PC-3 (cell line): ENCODE measurements at regions not wholly inside any gene's neighbourhood (a gene's known extent, or its start where the extent isn't known, plus 50 kb on each side); places are given as distances from the start of the nearest gene placed in this dataset.

ENCODE experiments used
- ATAC-seq: fragments of 200-7000 bp; cut with Tn5 transposase; 2 replicates; pipeline ENCODE4 v1.9.1; 2020; ENCODE audit warnings: mild to moderate bottlenecking, moderate library complexity
- BruUV-seq: library from RNA; stranded (reverse); fragments of 400-500 nt; replicated peaks from 2 replicates; lab custom pipeline; 2021; lab: Mats Ljungman, UMichigan
- CTCF ChIA-PET: fragments of 300-600 bp; sonication (Branson Sonifier 250); formaldehyde crosslinking; loops from one replicate; lab custom pipeline; 2022; ENCODE audit warnings: antibody characterized with exemption; lab: Charles Lee
- POLR2A ChIA-PET: fragments of 300-600 bp; sonication (Branson Sonifier 250); formaldehyde crosslinking; loops from one replicate; lab custom pipeline; 2022; ENCODE audit warnings: antibody characterized with exemption; ENCODE audit not compliant: unreplicated experiment; lab: Charles Lee
- DNase-seq: peaks from one replicate; pipeline ENCODE4 v3.0.0-alpha.2; 2015
- H2AFZ ChIP-seq: fragments of 300-600 bp; sonication (generic); 2 replicates; pipeline ENCODE4 v1.6.0; 2016; ENCODE audit warnings: antibody characterized with exemption, low read length
- H3F3A ChIP-seq: fragments of 300-600 bp; sonication (generic); one replicate; pipeline ENCODE4 v1.6.0; 2017; ENCODE audit warnings: antibody characterized with exemption, low read length, control low read depth, mild to moderate bottlenecking; ENCODE audit not compliant: unreplicated experiment
- H3K27ac ChIP-seq: fragments of 300-600 bp; sonication (generic); 2 replicates; pipeline ENCODE4 v1.5.1; 2016; ENCODE audit warnings: mild to moderate bottlenecking, low read length
- H3K27me3 ChIP-seq: fragments of 300-600 bp; sonication (generic); 2 replicates; pipeline ENCODE4 v1.6.1; 2016; ENCODE audit warnings: low read length, mixed read lengths
- H3K36me3 ChIP-seq: fragments of 300-600 bp; sonication (generic); 2 replicates; pipeline ENCODE4 v1.6.1; 2016; ENCODE audit warnings: low read depth, mixed run types, low read length, mixed read lengths
- H3K4me1 ChIP-seq: fragments of 300-600 bp; sonication (generic); 2 replicates; pipeline ENCODE4 v1.5.1; 2016; ENCODE audit warnings: low read length; ENCODE audit not compliant: insufficient read depth
- H3K4me2 ChIP-seq: fragments of 300-600 bp; sonication (generic); 2 replicates; pipeline ENCODE4 v1.6.0; 2016; ENCODE audit warnings: low read length
- H3K4me3 ChIP-seq: fragments of 300-600 bp; sonication (generic); 2 replicates; pipeline ENCODE4 v1.5.1; 2016; ENCODE audit warnings: mild to moderate bottlenecking, low read length, mixed read lengths
- H3K79me2 ChIP-seq: fragments of 300-600 bp; sonication (generic); 2 replicates; pipeline ENCODE4 v1.6.1; 2017; ENCODE audit warnings: low read length, mixed read lengths
- H3K9ac ChIP-seq: fragments of 300-600 bp; sonication (generic); 2 replicates; pipeline ENCODE4 v1.6.0; 2016; ENCODE audit warnings: mild to moderate bottlenecking, low read length
- H3K9me2 ChIP-seq: fragments of 300-600 bp; sonication (generic); replicated peaks from 2 replicates; pipeline ENCODE4 v1.6.1; 2016; ENCODE audit warnings: mixed run types, low read length, mixed read lengths
- H3K9me3 ChIP-seq: fragments of 300-600 bp; sonication (generic); 2 replicates; pipeline ENCODE4 v1.6.1; 2016; ENCODE audit warnings: low read length, mixed read lengths
- H4K20me1 ChIP-seq: fragments of 300-600 bp; sonication (generic); 2 replicates; pipeline ENCODE4 v1.6.1; 2016; ENCODE audit warnings: low read length, mixed read lengths
- EZH2 ChIP-seq: fragments of 300-600 bp; sonication (generic); IDR thresholded peaks from one replicate; pipeline ENCODE4 v1.6.1; 2017; ENCODE audit warnings: antibody characterized with exemption, mild to moderate bottlenecking, low read length; ENCODE audit not compliant: unreplicated experiment
- EZH2phosphoT487 ChIP-seq: fragments of 300-600 bp; sonication (generic); IDR thresholded peaks from 2 replicates; pipeline ENCODE4 v1.6.1; 2018; ENCODE audit warnings: mild to moderate bottlenecking, antibody characterized with exemption, low read length, borderline replicate concordance
- intact Hi-C: fragments of 100-400 bp; cut with micrococcal nuclease; formaldehyde crosslinking; loops from 2 replicates; pipeline ENCODE4 v1.9.0; 2023
- TF ChIP-seq, protein P1 (sequence below): fragments of 300-600 bp; sonication (generic); conservative IDR thresholded peaks from 2 replicates; pipeline ENCODE4 v1.5.1; 2017; ENCODE audit warnings: antibody characterized with exemption, low read depth, mild to moderate bottlenecking, low read length

DNA sequence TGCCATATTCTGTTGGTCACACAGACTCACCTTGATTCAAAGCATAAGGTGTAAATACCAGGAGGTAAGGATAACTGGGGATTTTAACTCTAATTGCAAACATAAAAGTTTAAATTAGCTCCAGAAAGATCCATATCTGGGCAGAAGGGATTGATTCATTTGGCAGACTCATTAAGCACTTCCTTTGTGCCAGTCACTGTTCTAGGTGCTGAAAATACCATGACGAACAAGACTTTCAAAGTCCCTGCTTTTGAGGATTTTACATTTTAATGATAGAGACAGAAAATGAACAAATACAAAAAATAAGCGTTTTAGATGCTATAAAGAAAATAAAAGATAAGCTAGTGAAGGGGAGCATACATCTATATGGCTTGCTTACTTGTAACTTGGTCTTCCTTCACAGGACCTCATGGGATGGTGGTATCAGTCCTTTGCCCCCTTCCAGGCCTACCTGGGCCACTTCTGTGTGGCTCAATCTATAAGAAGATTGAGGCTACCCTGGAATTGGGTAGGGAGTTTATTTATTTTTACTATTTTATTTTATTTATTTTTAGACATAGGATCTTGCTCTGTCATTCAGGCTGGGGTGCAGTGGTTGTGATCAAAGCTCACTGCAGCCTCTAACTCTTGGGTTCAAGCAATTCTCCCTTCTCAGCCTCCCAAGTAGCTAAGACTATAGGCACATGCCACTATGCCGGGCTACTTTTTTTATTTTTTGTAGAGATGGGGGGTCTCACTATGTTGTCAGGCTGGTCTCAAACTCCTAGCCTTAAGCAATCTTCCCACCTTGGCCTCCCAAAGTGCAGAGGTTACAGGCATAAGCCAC, 212.8 kb downstream of the MYCN start:
- no peak for TF ChIP-seq EZH2phosphoT487
- TF ChIP-seq EZH2 = no peak
- TF ChIP-seq, protein P1, sequence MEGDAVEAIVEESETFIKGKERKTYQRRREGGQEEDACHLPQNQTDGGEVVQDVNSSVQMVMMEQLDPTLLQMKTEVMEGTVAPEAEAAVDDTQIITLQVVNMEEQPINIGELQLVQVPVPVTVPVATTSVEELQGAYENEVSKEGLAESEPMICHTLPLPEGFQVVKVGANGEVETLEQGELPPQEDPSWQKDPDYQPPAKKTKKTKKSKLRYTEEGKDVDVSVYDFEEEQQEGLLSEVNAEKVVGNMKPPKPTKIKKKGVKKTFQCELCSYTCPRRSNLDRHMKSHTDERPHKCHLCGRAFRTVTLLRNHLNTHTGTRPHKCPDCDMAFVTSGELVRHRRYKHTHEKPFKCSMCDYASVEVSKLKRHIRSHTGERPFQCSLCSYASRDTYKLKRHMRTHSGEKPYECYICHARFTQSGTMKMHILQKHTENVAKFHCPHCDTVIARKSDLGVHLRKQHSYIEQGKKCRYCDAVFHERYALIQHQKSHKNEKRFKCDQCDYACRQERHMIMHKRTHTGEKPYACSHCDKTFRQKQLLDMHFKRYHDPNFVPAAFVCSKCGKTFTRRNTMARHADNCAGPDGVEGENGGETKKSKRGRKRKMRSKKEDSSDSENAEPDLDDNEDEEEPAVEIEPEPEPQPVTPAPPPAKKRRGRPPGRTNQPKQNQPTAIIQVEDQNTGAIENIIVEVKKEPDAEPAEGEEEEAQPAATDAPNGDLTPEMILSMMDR = no peak
- Histone ChIP-seq H3K9me3 (0 out of 2 replicates have a peak, but pooled peaks cover 6% of the 10 kb centered on the region), H3K4me3 (no peak overlapping the region), H3K27ac (no peak overlapping the region), H3K4me1 (no peaks in the 10 kb centered on the region), H3K9ac (no peak overlapping the region), H3F3A (no peaks in the 10 kb centered on the region), H3K79me2 (no peaks in the 10 kb centered on the region), H3K4me2 (no peak overlapping the region), H4K20me1 (no peaks in the 10 kb centered on the region), H3K9me2 (no peaks in the 10 kb centered on the region), H3K27me3 (no peaks in the 10 kb centered on the region), H3K36me3 (no peaks in the 10 kb centered on the region), H2AFZ (no peak overlapping the region)
- no TSS peak for BruUV-seq
- DNase-seq (no peak), ATAC-seq (no peak)
- ChIA-PET POLR2A (no interaction called here), CTCF (no interaction called here)
- intact Hi-C loops = no loop called here

DNA sequence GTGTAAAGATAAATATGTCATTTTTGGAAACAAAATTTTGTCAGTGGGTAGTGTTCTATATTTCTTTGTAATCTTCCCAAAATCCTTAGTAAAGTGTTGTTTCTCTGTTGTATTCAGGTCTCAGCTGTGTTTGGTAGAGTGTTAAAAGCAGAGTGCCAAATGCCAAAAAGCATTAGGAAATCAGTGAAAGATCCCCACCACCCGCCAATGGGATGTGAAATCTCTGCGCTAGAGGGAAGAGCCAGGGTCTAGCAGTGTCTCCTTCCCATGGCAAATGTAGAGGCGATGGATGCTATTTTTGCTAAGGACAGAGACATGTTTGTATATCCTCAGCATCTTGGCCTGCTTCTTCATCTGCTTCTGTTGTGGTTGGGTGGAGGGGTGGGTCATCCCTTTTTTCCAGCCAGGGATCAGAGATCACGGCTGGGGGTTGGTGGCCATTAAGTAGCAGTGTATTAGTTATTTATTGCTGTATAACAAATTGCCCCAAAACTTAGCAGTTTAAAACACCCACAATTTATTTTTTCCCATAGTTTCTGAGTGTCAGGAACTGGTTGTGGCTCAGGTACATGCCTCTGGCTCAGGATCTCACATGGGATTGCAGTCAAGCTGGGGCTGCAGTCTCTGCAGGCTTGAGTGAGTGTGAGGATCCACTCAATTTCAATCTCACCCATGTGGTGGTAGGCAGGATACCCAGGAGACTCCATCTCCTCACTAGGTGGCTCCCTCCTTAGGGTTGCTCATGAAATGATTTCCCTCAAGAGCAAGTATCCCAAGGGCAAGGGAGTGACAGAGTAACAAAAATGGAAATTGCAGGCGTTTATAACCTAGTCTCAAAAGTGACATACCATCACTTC, 211.9 kb downstream of the MYCN start:
- intact Hi-C loops = no loop called here
- POLR2A ChIA-PET = no interaction called here
- CTCF ChIA-PET = no interaction called here
- no peak overlapping the region for H2AFZ ChIP-seq
- TF ChIP-seq, protein P1 = no peak
- TF ChIP-seq EZH2phosphoT487 (no peak), EZH2 (no peak)
- H3F3A ChIP-seq = no peaks in the 10 kb centered on the region
- no peaks in the 10 kb centered on the region for H3K36me3 ChIP-seq
- H3K4me2 ChIP-seq = no peak overlapping the region
- no peaks in the 10 kb centered on the region for H3K79me2 ChIP-seq
- no peak overlapping the region for H3K9ac ChIP-seq
- H3K4me1 ChIP-seq = no peaks in the 10 kb centered on the region
- no peaks in the 10 kb centered on the region for H3K27me3 ChIP-seq
- H3K4me3 ChIP-seq = no peak overlapping the region
- H3K9me3 ChIP-seq = 0 out of 2 replicates have a peak, but pooled peaks cover 6% of the 10 kb centered on the region
- no TSS peak for BruUV-seq
- no peak overlapping the region for H3K27ac ChIP-seq
- DNase-seq (no peak), ATAC-seq (no peak)
- no peaks in the 10 kb centered on the region for H4K20me1 ChIP-seq
- no peaks in the 10 kb centered on the region for H3K9me2 ChIP-seq

DNA sequence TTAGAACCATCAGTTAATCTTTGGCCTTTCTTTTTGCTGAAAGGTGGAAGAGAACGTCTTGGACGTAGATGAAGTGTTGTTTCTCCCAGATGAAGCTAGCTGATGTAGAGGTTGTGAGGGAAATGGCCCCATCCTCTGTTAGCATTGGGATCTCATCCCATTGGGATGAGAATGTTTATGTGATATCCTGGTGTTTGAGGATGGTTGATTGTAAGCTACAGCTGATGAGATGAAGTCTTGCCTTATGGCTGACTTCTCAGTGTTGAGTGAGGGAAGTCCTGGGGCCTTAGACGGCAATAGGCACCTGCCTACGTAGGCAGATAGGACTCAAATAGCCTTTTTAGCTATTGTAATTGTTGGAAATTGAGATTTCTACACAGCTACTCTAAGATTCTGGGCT, 211.3 kb downstream of the MYCN start:
- DNase-seq (no peak), ATAC-seq (no peak)
- intact Hi-C loops = no loop called here
- ChIA-PET CTCF (no interaction called here), POLR2A (no interaction called here)
- Histone ChIP-seq H3K9me2 (no peaks in the 10 kb centered on the region), H3K79me2 (no peaks in the 10 kb centered on the region), H3K4me3 (no peak overlapping the region), H2AFZ (no peak overlapping the region), H3K4me1 (no peaks in the 10 kb centered on the region), H3K36me3 (no peaks in the 10 kb centered on the region), H3F3A (no peaks in the 10 kb centered on the region), H3K27ac (no peak overlapping the region), H3K9ac (no peak overlapping the region), H3K27me3 (no peaks in the 10 kb centered on the region), H4K20me1 (no peaks in the 10 kb centered on the region), H3K9me3 (0 out of 2 replicates have a peak, but pooled peaks cover 6% of the 10 kb centered on the region), H3K4me2 (no peak overlapping the region)
- TF ChIP-seq EZH2phosphoT487 (no peak), EZH2 (no peak)
- TF ChIP-seq, protein P1 = no peak
- no TSS peak for BruUV-seq
